PC-9 (cell line): ENCODE measurements at regions not wholly inside any gene's neighbourhood (a gene's known extent, or its start where the extent isn't known, plus 50 kb on each side); places are given as distances from the start of the nearest gene placed in this dataset.

Experiments used
- BruUV-seq: library from RNA; stranded (reverse); fragments of 400-500 nt; replicated peaks from 2 replicates; lab custom pipeline; 2021; lab: Mats Ljungman, UMichigan
- CTCF ChIA-PET: fragments of 300-600 bp; sonication (Branson Sonifier 250); formaldehyde crosslinking; loops from one replicate; lab custom pipeline; 2022; ENCODE audit warnings: antibody characterized with exemption; lab: Charles Lee
- POLR2A ChIA-PET: fragments of 300-600 bp; sonication (Branson Sonifier 250); formaldehyde crosslinking; loops from one replicate; lab custom pipeline; 2022; ENCODE audit warnings: antibody characterized with exemption; ENCODE audit not compliant: unreplicated experiment; lab: Charles Lee
- DNase-seq, 2 experiments: peaks; one replicate each; pipeline versions ENCODE4 v3.0.0 to v3.0.0-alpha.2; 2015 to 2022; ENCODE audit warnings: mixed read lengths in 1 of 2
- H2AFZ ChIP-seq: fragments of 200-600 bp; sonication (generic); 2 replicates; pipeline ENCODE4 v1.8.1; 2017; ENCODE audit warnings: antibody characterized with exemption
- H3F3A ChIP-seq: fragments of 200-600 bp; sonication (generic); 2 replicates; pipeline ENCODE4 v1.8.1; 2017; ENCODE audit warnings: antibody characterized with exemption, mild to moderate bottlenecking, low read depth; ENCODE audit not compliant: insufficient read depth
- H3K27ac ChIP-seq: fragments of 200-600 bp; sonication (generic); 2 replicates; pipeline ENCODE4 v1.6.1; 2016; ENCODE audit warnings: mixed run types
- H3K27me3 ChIP-seq: fragments of 200-600 bp; sonication (generic); 2 replicates; pipeline ENCODE4 v1.6.1; 2016; ENCODE audit warnings: low read depth, mixed run types; ENCODE audit not compliant: insufficient read depth
- H3K36me3 ChIP-seq: fragments of 200-600 bp; sonication (generic); 2 replicates; pipeline ENCODE4 v1.6.1; 2016; ENCODE audit warnings: low read depth, mixed run types
- H3K4me1 ChIP-seq: fragments of 200-600 bp; sonication (generic); replicated peaks from 2 replicates; pipeline ENCODE4 v1.6.1; 2016; ENCODE audit warnings: mixed run types; ENCODE audit not compliant: insufficient read depth
- H3K4me2 ChIP-seq: fragments of 200-600 bp; sonication (generic); 2 replicates; pipeline ENCODE4 v1.6.1; 2017; ENCODE audit warnings: mixed run types
- H3K4me3 ChIP-seq: fragments of 200-600 bp; sonication (generic); 2 replicates; pipeline ENCODE4 v1.6.1; 2016; ENCODE audit warnings: mixed run types
- H3K79me2 ChIP-seq: fragments of 200-600 bp; sonication (generic); 2 replicates; pipeline ENCODE4 v1.6.1; 2017; ENCODE audit warnings: low read depth, mixed run types
- H3K9me2 ChIP-seq: fragments of 200-600 bp; sonication (generic); 2 replicates; pipeline ENCODE4 v1.8.1; 2017; ENCODE audit warnings: mild to moderate bottlenecking; ENCODE audit not compliant: insufficient read depth
- H3K9me3 ChIP-seq: fragments of 200-600 bp; sonication (generic); 2 replicates; pipeline ENCODE4 v1.8.1; 2016; ENCODE audit warnings: low read depth; ENCODE audit not compliant: insufficient read depth
- H4K20me1 ChIP-seq: fragments of 200-600 bp; sonication (generic); 2 replicates; pipeline ENCODE4 v1.8.1; 2017; ENCODE audit not compliant: insufficient read depth
- EZH2 ChIP-seq: fragments of 200-600 bp; sonication (generic); IDR thresholded peaks from 2 replicates; pipeline ENCODE4 v1.8.0; 2017; ENCODE audit warnings: antibody characterized with exemption, low read depth
- intact Hi-C: fragments of 100-400 bp; cut with micrococcal nuclease; formaldehyde crosslinking; loops from one replicate; pipeline ENCODE4 v1.10.0; 2022; ENCODE audit not compliant: unreplicated experiment
- TF ChIP-seq, protein P1 (sequence below): fragments of 200-600 bp; sonication (generic); conservative IDR thresholded peaks from 2 replicates; pipeline ENCODE4 v1.6.1; 2017; ENCODE audit warnings: mixed run types, antibody characterized with exemption, mild to moderate bottlenecking, moderate library complexity

DNA sequence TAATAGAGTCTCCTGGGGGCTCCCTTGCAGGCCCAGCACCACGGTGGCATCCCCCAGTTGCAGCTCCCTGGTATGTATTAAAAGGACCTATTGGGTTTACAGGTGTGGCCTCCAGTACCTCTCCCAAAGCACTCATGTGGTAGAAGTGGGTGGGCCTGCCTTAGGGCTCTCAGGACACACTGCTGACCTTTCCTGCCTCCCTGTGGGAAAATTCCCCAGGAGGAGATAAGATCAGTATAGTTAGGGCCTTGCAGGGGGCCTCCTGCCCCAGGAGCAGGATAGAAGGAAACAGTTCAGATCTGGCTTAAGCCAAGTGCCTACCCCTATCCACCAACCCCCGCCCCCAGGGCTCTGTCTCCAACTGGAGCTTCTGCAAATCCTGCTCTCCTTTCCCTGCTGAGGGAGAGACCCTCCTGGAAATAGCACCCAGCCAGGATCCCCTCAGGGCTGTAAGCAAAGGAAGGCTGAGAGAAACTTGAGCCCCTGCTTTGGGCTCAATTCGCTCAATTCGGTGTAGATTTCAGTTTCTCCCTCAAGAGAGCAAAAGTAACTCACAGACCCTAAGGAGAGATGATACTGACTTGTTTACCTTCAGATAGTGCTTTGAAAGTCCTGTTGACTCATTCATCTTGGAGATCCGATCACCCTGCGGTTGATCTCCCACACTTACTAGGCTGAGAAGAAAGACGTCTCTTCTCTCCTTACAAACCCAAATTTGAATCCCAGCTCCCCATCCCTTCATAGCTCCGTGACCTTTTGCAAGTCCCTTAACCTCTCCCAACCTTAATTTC is 130.6 kb downstream of the WDR11 start:
- ChIA-PET POLR2A (no interaction called here), CTCF (no interaction called here)
- no peaks in the 10 kb centered on the region for H3K36me3 ChIP-seq
- H3K27ac ChIP-seq = no peak overlapping the region
- no peak overlapping the region for H3K4me2 ChIP-seq
- no TSS peak for BruUV-seq
- no peak overlapping the region for H2AFZ ChIP-seq
- no peaks in the 10 kb centered on the region for H3K9me2 ChIP-seq
- TF ChIP-seq, protein P1, sequence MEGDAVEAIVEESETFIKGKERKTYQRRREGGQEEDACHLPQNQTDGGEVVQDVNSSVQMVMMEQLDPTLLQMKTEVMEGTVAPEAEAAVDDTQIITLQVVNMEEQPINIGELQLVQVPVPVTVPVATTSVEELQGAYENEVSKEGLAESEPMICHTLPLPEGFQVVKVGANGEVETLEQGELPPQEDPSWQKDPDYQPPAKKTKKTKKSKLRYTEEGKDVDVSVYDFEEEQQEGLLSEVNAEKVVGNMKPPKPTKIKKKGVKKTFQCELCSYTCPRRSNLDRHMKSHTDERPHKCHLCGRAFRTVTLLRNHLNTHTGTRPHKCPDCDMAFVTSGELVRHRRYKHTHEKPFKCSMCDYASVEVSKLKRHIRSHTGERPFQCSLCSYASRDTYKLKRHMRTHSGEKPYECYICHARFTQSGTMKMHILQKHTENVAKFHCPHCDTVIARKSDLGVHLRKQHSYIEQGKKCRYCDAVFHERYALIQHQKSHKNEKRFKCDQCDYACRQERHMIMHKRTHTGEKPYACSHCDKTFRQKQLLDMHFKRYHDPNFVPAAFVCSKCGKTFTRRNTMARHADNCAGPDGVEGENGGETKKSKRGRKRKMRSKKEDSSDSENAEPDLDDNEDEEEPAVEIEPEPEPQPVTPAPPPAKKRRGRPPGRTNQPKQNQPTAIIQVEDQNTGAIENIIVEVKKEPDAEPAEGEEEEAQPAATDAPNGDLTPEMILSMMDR = no peak
- no peak for TF ChIP-seq EZH2
- H3K4me3 ChIP-seq = no peak overlapping the region
- H3K79me2 ChIP-seq = no peaks in the 10 kb centered on the region
- DNase-seq = no peak
- H3F3A ChIP-seq = no peaks in the 10 kb centered on the region
- H3K27me3 ChIP-seq = peaks cover 14% of the 10 kb centered on the region; the same call in 1 of the 2 replicates
- no peaks in the 10 kb centered on the region for H4K20me1 ChIP-seq
- intact Hi-C loops = no loop called here
- H3K9me3 ChIP-seq = no peaks in the 10 kb centered on the region
- H3K4me1 ChIP-seq = no peaks in the 10 kb centered on the region

DNA sequence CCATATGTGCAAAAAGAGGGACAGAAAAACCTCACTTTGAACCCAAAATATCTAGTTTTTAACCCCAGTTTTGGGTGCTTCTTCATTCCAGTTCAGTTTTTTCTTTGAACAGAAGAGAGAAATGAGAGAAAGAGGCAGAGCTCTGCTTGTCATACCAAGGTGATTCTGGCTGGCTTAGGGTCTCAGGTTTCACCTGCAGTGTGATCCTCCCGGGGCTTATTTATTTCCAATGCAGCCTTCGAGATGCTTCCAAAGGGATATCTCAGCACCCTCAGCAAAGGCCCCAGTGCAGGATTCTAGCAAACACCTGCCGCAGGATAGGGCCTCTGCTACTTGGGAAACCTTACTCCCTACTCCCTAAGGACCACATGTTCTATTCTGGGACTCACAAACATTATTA is 131.3 kb downstream of the WDR11 start:
- Histone ChIP-seq H3K27me3 (peaks cover 11% of the 10 kb centered on the region; the same call in 1 of the 2 replicates), H3K9me3 (no peaks in the 10 kb centered on the region), H3K4me3 (no peak overlapping the region), H3K36me3 (no peaks in the 10 kb centered on the region), H3K79me2 (no peaks in the 10 kb centered on the region), H3K27ac (no peak overlapping the region), H3K4me2 (no peak overlapping the region), H2AFZ (no peak overlapping the region), H4K20me1 (no peaks in the 10 kb centered on the region), H3K9me2 (no peaks in the 10 kb centered on the region), H3F3A (no peaks in the 10 kb centered on the region), H3K4me1 (no peaks in the 10 kb centered on the region)
- intact Hi-C loops = no loop called here
- no TSS peak for BruUV-seq
- POLR2A ChIA-PET = no interaction called here
- DNase-seq = no peak
- no peak for TF ChIP-seq EZH2
- TF ChIP-seq, protein P1 = no peak
- CTCF ChIA-PET = no interaction called here

DNA sequence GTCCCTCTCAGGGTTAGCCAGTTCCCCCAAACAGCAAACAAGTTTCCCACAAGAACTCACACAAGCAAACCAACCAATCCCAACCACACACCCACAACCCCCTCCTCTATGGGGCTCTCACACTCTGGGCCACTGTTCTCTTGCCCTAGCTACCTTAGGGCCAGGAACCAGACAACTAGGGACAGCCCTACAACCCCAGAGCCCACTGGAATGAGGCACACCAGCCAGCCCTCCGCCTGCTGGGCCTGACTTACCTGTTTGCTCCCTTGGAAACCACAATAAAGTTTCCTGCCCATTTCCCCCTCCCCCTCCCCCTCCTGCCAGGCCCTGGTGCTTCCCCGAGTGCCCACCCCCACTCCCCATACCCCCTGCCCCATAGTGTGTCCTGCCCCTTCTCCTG is 132.6 kb downstream of the WDR11 start:
- no TSS peak for BruUV-seq
- Histone ChIP-seq H3K27me3 (0 out of 2 replicates have a peak, but pooled peaks cover 4% of the 10 kb centered on the region), H3K27ac (no peak overlapping the region), H3K9me3 (no peaks in the 10 kb centered on the region), H3K79me2 (no peaks in the 10 kb centered on the region), H4K20me1 (no peaks in the 10 kb centered on the region), H3K36me3 (no peaks in the 10 kb centered on the region), H3F3A (no peaks in the 10 kb centered on the region), H3K4me3 (no peak overlapping the region), H3K4me1 (no peaks in the 10 kb centered on the region), H2AFZ (no peak overlapping the region), H3K9me2 (no peaks in the 10 kb centered on the region), H3K4me2 (no peak overlapping the region)
- intact Hi-C loops = no loop called here
- DNase-seq = no peak
- TF ChIP-seq EZH2 = no peak
- TF ChIP-seq, protein P1 = no peak
- POLR2A ChIA-PET = no interaction called here
- CTCF ChIA-PET = no interaction called here
